Hippocampal formation (tissue), 2 donors: ENCODE measurements at regions not wholly inside any gene's neighbourhood (a gene's known extent, or its start where the extent isn't known, plus 50 kb on each side); places are given as distances from the start of the nearest gene placed in this dataset.

ENCODE experiments used
- DNase-seq, 2 donors: peaks; one replicate each; lab custom pipeline; 2025; lab: John Stamatoyannopoulos, UW

- DNase-seq, result no peak
Observed at GRCh38 chr9:3161912-3162311, 318.0 kb upstream of the PUM3 start.

- DNase-seq, result no peak
Observed at GRCh38 chr9:3157011-3157410, 313.1 kb upstream of the PUM3 start.

- DNase-seq, result no peak
Observed at GRCh38 chr9:3151672-3152576, 308.0 kb upstream of the PUM3 start.

- DNase-seq, result no peak
Observed at GRCh38 chr9:3150074-3150473, 306.2 kb upstream of the PUM3 start.

GRCh38 chr9:3138231-3139229 is 294.6 kb upstream of the PUM3 start:
- no peak for DNase-seq

GRCh38 chr9:3137347-3137695 is 293.4 kb upstream of the PUM3 start:
- no peak for DNase-seq

- no peak for DNase-seq
Observed at GRCh38 chr9:3136686-3137346, 292.9 kb upstream of the PUM3 start.

- no peak for DNase-seq
Observed at GRCh38 chr9:3136230-3136629, 292.3 kb upstream of the PUM3 start.

GRCh38 chr9:3127564-3127963 is 283.7 kb upstream of the PUM3 start:
- no peak for DNase-seq

GRCh38 chr9:3125602-3126405 is 281.9 kb upstream of the PUM3 start:
- no peak for DNase-seq

- no peak for DNase-seq
Observed at GRCh38 chr9:3124001-3124400, 280.1 kb upstream of the PUM3 start.

- no peak for DNase-seq
Observed at GRCh38 chr9:3118081-3118480, 274.2 kb upstream of the PUM3 start.

GRCh38 chr9:3099646-3100045 is 255.8 kb upstream of the PUM3 start:
- DNase-seq, result peak in 1 of 2 donors; percentile 37

- DNase-seq, result no peak
Observed at GRCh38 chr9:3088219-3088618, 244.3 kb upstream of the PUM3 start.

GRCh38 chr9:3087697-3088096 is 243.8 kb upstream of the PUM3 start:
- DNase-seq, result no peak

- no peak for DNase-seq
Observed at GRCh38 chr9:3080951-3081350, 237.1 kb upstream of the PUM3 start.

GRCh38 chr9:3074247-3074646 is 230.4 kb upstream of the PUM3 start:
- no peak for DNase-seq

- no peak for DNase-seq
Observed at GRCh38 chr9:3066591-3066990, 222.7 kb upstream of the PUM3 start.

- no peak for DNase-seq
Observed at GRCh38 chr9:3059781-3060468, 216.0 kb upstream of the PUM3 start.

- DNase-seq, result no peak
Observed at GRCh38 chr9:3058409-3058808, 214.5 kb upstream of the PUM3 start.
